ENCODE measurements at regions not wholly inside any gene's neighbourhood (a gene's known extent, or its start where the extent isn't known, plus 50 kb on each side); places are given as distances from the start of the nearest gene placed in this dataset.

- Mint-ChIP-seq H3K9me3 (peaks cover 10 to 13% of the 10 kb centered on the region in 2 donors), H3K36me3 (no peaks in the 10 kb centered on the region), H3K4me1 (no peaks in the 10 kb centered on the region), H3K27ac (no peak overlapping the region), H3K4me3 (no peak overlapping the region), H3K27me3 (ENCODE audit: low read depth in 2 of 2) (no peaks in the 10 kb centered on the region)
- Histone ChIP-seq H3K27ac (ENCODE audit: low read length) (no peak overlapping the region), H3K36me3 (ENCODE audit: control insufficient read depth, insufficient read depth, low read length) (no peaks in the 10 kb centered on the region), H3K9me3 (ENCODE audit: control insufficient read depth, insufficient read depth, low read length) (no peaks in the 10 kb centered on the region), H3K27me3 (ENCODE audit: control insufficient read depth, insufficient read depth, low read length) (no peaks in the 10 kb centered on the region), H3K4me3 (ENCODE audit: low read length) (no peak overlapping the region), H3K4me1 (ENCODE audit: control insufficient read depth, insufficient read depth, low read length) (no peaks in the 10 kb centered on the region)
- no peak for TF ChIP-seq CTCF (IDR thresholded peaks at IDR 0.05)
- ATAC-seq (no peak), DNase-seq (no peak)
- WGBS (ENCODE audit: insufficient coverage): 75% methylated on average over 4 of the region's 4 CpGs
- intact Hi-C loops (cut with micrococcal nuclease): no loop called here
Observed at GRCh38 chr9:13688223-13688989, 408.9 kb upstream of the MPDZ start.

GRCh38 chr9:13684656-13685055 lies 405.2 kb upstream of the MPDZ start:
- peaks cover 8 to 15% of the 10 kb centered on the region in 2 donors for H3K9me3 Mint-ChIP-seq
- no peaks in the 10 kb centered on the region for H3K4me1 Mint-ChIP-seq
- no peak for TF ChIP-seq CTCF (IDR thresholded peaks at IDR 0.05)
- Histone ChIP-seq H3K36me3 (ENCODE audit: control insufficient read depth, insufficient read depth, low read length) (no peaks in the 10 kb centered on the region), H3K27me3 (ENCODE audit: control insufficient read depth, insufficient read depth, low read length) (no peaks in the 10 kb centered on the region), H3K4me3 (ENCODE audit: low read length) (no peak overlapping the region), H3K4me1 (ENCODE audit: control insufficient read depth, insufficient read depth, low read length) (no peaks in the 10 kb centered on the region), H3K27ac (ENCODE audit: low read length) (no peak overlapping the region), H3K9me3 (ENCODE audit: control insufficient read depth, insufficient read depth, low read length) (no peaks in the 10 kb centered on the region)
- intact Hi-C loops (cut with micrococcal nuclease): no loop called here
- DNase-seq (no peak), ATAC-seq (no peak)
- no peaks in the 10 kb centered on the region for H3K36me3 Mint-ChIP-seq
- 50% methylated on average over 2 of the region's 2 CpGs for WGBS (ENCODE audit: insufficient coverage)
- no peak overlapping the region for H3K27ac Mint-ChIP-seq
- no peak overlapping the region for H3K4me3 Mint-ChIP-seq
- H3K27me3 Mint-ChIP-seq (ENCODE audit: low read depth in 2 of 2): no peaks in the 10 kb centered on the region

- H3K4me1 ChIP-seq (ENCODE audit: control insufficient read depth, insufficient read depth, low read length): no peaks in the 10 kb centered on the region
- Mint-ChIP-seq H3K4me3 (no peak overlapping the region), H3K36me3 (no peaks in the 10 kb centered on the region), H3K9me3 (peaks cover 11 to 13% of the 10 kb centered on the region in 2 donors), H3K27ac (no peak overlapping the region), H3K27me3 (ENCODE audit: low read depth in 2 of 2) (no peaks in the 10 kb centered on the region), H3K4me1 (no peaks in the 10 kb centered on the region)
- intact Hi-C loops (cut with micrococcal nuclease): no loop called here
- TF ChIP-seq CTCF (IDR thresholded peaks at IDR 0.05): no peak
- H3K9me3 ChIP-seq (ENCODE audit: control insufficient read depth, insufficient read depth, low read length): no peaks in the 10 kb centered on the region
- no peak overlapping the region for H3K27ac ChIP-seq (ENCODE audit: low read length)
- no peak for DNase-seq
- H3K4me3 ChIP-seq (ENCODE audit: low read length): no peak overlapping the region
- 53% methylated on average over 1 of the region's 1 CpG for WGBS (ENCODE audit: insufficient coverage)
- no peaks in the 10 kb centered on the region for H3K27me3 ChIP-seq (ENCODE audit: control insufficient read depth, insufficient read depth, low read length)
- H3K36me3 ChIP-seq (ENCODE audit: control insufficient read depth, insufficient read depth, low read length): no peaks in the 10 kb centered on the region
- no peak for ATAC-seq
Observed at GRCh38 chr9:13677801-13678200, 398.3 kb upstream of the MPDZ start.

GRCh38 chr9:13675638-13676000 lies 396.1 kb upstream of the MPDZ start:
- intact Hi-C loops (cut with micrococcal nuclease): no loop called here
- H3K27ac Mint-ChIP-seq: no peak overlapping the region
- H3K27me3 Mint-ChIP-seq (ENCODE audit: low read depth in 2 of 2): no peaks in the 10 kb centered on the region
- DNase-seq (no peak), ATAC-seq (no peak)
- H3K36me3 Mint-ChIP-seq: no peaks in the 10 kb centered on the region
- peaks cover 10 to 13% of the 10 kb centered on the region in 2 donors for H3K9me3 Mint-ChIP-seq
- no peak overlapping the region for H3K4me3 ChIP-seq (ENCODE audit: low read length)
- no peak overlapping the region for H3K27ac ChIP-seq (ENCODE audit: low read length)
- no peaks in the 10 kb centered on the region for H3K27me3 ChIP-seq (ENCODE audit: control insufficient read depth, insufficient read depth, low read length)
- no peaks in the 10 kb centered on the region for H3K9me3 ChIP-seq (ENCODE audit: control insufficient read depth, insufficient read depth, low read length)
- WGBS (ENCODE audit: insufficient coverage): 57% methylated on average over 2 of the region's 2 CpGs
- H3K4me3 Mint-ChIP-seq: no peak overlapping the region
- TF ChIP-seq CTCF (IDR thresholded peaks at IDR 0.05): no peak
- H3K36me3 ChIP-seq (ENCODE audit: control insufficient read depth, insufficient read depth, low read length): no peaks in the 10 kb centered on the region
- H3K4me1 Mint-ChIP-seq: no peaks in the 10 kb centered on the region
- H3K4me1 ChIP-seq (ENCODE audit: control insufficient read depth, insufficient read depth, low read length): no peaks in the 10 kb centered on the region

All from natural killer cell (primary cell).